Peyer's patch (tissue), 4 donors: ENCODE measurements at regions not wholly inside any gene's neighbourhood (a gene's known extent, or its start where the extent isn't known, plus 50 kb on each side); places are given as distances from the start of the nearest gene placed in this dataset.

Source experiments
- DNase-seq, 3 donors: peaks; one replicate each; pipeline ENCODE4 v3.0.0-alpha.2; 2017 to 2019
- H3K27ac ChIP-seq, 4 donors: fragments of 200-600 bp; sonication (generic); one replicate each; pipeline ENCODE4 v1.5.1; 2016 to 2019
- H3K27me3 ChIP-seq, 2 donors: fragments of 200-600 bp; sonication (generic); one replicate each; pipeline ENCODE4 v1.5.1; 2019
- H3K36me3 ChIP-seq, 3 donors: fragments of 200-600 bp; sonication (generic); one replicate each; pipeline ENCODE4 v1.5.1; 2016 to 2019
- H3K4me1 ChIP-seq, 4 donors: fragments of 200-600 bp; sonication (generic); one replicate each; pipeline ENCODE4 v1.5.1; 2016 to 2019
- H3K4me3 ChIP-seq, 4 donors: fragments of 200-600 bp; sonication (generic); 1 replicate in 3 of 4; 2 replicates in 1 of 4; pipeline ENCODE4 v1.5.1; 2016 to 2019; ENCODE audit warnings: mild to moderate bottlenecking in 1 of 4
- H3K9me3 ChIP-seq, 4 donors: fragments of 200-600 bp; sonication (generic); one replicate each; pipeline ENCODE4 v1.5.1; 2016 to 2019; ENCODE audit warnings: mild to moderate bottlenecking in 1 of 4
- CTCF ChIP-seq, 6 experiments: fragments of 450-650 bp in 4 of 6; fragments of 200-600 bp in 2 of 6; sonication (generic) in 1 of 6; IDR thresholded peaks; one replicate each; pipeline ENCODE4 v1.5.1; 2017 to 2019; ENCODE audit warnings: antibody characterized with exemption in 6 of 6, mild to moderate bottlenecking in 3 of 6, moderate library complexity in 1 of 6
- POLR2A ChIP-seq, 2 donors: fragments of 450-650 bp; IDR thresholded peaks; one replicate each; pipeline ENCODE4 v1.5.1; 2017; ENCODE audit warnings: antibody characterized with exemption in 2 of 2, mild to moderate bottlenecking in 2 of 2, moderate library complexity in 2 of 2

- no peaks in the 10 kb centered on the region for H3K36me3 ChIP-seq
- peaks cover 16 to 91% (median 59%) of the 10 kb centered on the region in 4 donors for H3K4me1 ChIP-seq
- peak overlapping the region in 3 of 4 donors; percentile 83 to 98 (median 88) for H3K27ac ChIP-seq
- H3K9me3 ChIP-seq: no peaks in the 10 kb centered on the region
- no peaks in the 10 kb centered on the region for H3K27me3 ChIP-seq
- no peak overlapping the region for H3K4me3 ChIP-seq
- TF ChIP-seq CTCF (IDR thresholded peaks at IDR 0.05): no peak
- TF ChIP-seq POLR2A (IDR thresholded peaks at IDR 0.05): no peak
- no peak for DNase-seq
Measured at GRCh38 chr17:77446940-77447634, 306.3 kb downstream of the SEC14L1 start.

GRCh38 chr17:77449373-77449907 lies 308.7 kb downstream of the SEC14L1 start:
- Histone ChIP-seq H3K4me3 (peak overlapping the region; percentile 55 to 75 (median 64)), H3K36me3 (no peaks in the 10 kb centered on the region), H3K27me3 (no peaks in the 10 kb centered on the region), H3K27ac (peak overlapping the region; percentile 77 to 98 (median 94)), H3K4me1 (peaks cover 17 to 80% (median 44%) of the 10 kb centered on the region in 4 donors), H3K9me3 (no peaks in the 10 kb centered on the region)
- DNase-seq: no peak
- no peak for TF ChIP-seq CTCF (IDR thresholded peaks at IDR 0.05)
- TF ChIP-seq POLR2A (IDR thresholded peaks at IDR 0.05): no peak

- H3K27me3 ChIP-seq: no peaks in the 10 kb centered on the region
- peak overlapping the region; percentile 77 to 98 (median 94) for H3K27ac ChIP-seq
- H3K4me1 ChIP-seq: peaks cover 17 to 79% (median 39%) of the 10 kb centered on the region in 4 donors
- peak overlapping the region; percentile 55 to 75 (median 64) for H3K4me3 ChIP-seq
- no peaks in the 10 kb centered on the region for H3K36me3 ChIP-seq
- no peaks in the 10 kb centered on the region for H3K9me3 ChIP-seq
- TF ChIP-seq CTCF (IDR thresholded peaks at IDR 0.05) (no peak), POLR2A (IDR thresholded peaks at IDR 0.05) (peak in 1 of 2 donors; percentile 48)
- DNase-seq: peak; percentile 76 to 90 (median 87)
Measured at GRCh38 chr17:77449908-77450741, 309.4 kb downstream of the SEC14L1 start.

- no peaks in the 10 kb centered on the region for H3K27me3 ChIP-seq
- no peak for DNase-seq
- H3K9me3 ChIP-seq: no peaks in the 10 kb centered on the region
- peaks cover 13 to 77% (median 39%) of the 10 kb centered on the region in 4 donors for H3K4me1 ChIP-seq
- H3K27ac ChIP-seq: peak overlapping the region; percentile 77 to 98 (median 94)
- peaks cover 0 to 5% (median 0%) of the 10 kb centered on the region in 3 donors for H3K36me3 ChIP-seq
- no peak for TF ChIP-seq CTCF (IDR thresholded peaks at IDR 0.05)
- TF ChIP-seq POLR2A (IDR thresholded peaks at IDR 0.05): no peak
- H3K4me3 ChIP-seq: peak overlapping the region; percentile 55 to 75 (median 64)
Measured at GRCh38 chr17:77450742-77451244, 310.0 kb downstream of the SEC14L1 start.

GRCh38 chr17:77451245-77451893 lies 310.6 kb downstream of the SEC14L1 start:
- Histone ChIP-seq H3K4me1 (peaks cover 11 to 73% (median 36%) of the 10 kb centered on the region in 4 donors), H3K27me3 (no peaks in the 10 kb centered on the region), H3K4me3 (peak overlapping the region; percentile 55 to 75 (median 64)), H3K9me3 (no peaks in the 10 kb centered on the region), H3K36me3 (peaks cover 0 to 7% (median 0%) of the 10 kb centered on the region in 3 donors), H3K27ac (peak overlapping the region; percentile 77 to 98 (median 94))
- peak in 1 of 2 donors; percentile 57 for TF ChIP-seq POLR2A (IDR thresholded peaks at IDR 0.05)
- TF ChIP-seq CTCF (IDR thresholded peaks at IDR 0.05): no peak
- DNase-seq: peak; percentile 85 to 91 (median 86)
